Stimulated activated effector memory CD8-positive, alpha-beta T cell treated with anti-CD3 and anti-CD28 coated beads, Interleukin-12 subunit alpha, Interleukin-12 subunit beta, amount 100 ng/mL, for 72 hours (primary cell): ENCODE measurements at regions not wholly inside any gene's neighbourhood (a gene's known extent, or its start where the extent isn't known, plus 50 kb on each side); places are given as distances from the start of the nearest gene placed in this dataset.

Experiments
- ATAC-seq: fragments of 150-1000 bp; cut with Tn5 transposase; 2 replicates; pipeline ENCODE4 v1.10.0; 2021
- DNase-seq, 2 donors: peaks; one replicate each; pipeline ENCODE4 v3.0.0; 2021 to 2022; ENCODE audit warnings: low spot score in 2 of 2
- H3K27ac Mint-ChIP-seq: one replicate; pipeline ENCODE4 v1.8.0; 2022; ENCODE audit warnings: mild to moderate bottlenecking, mixed read lengths
- H3K36me3 Mint-ChIP-seq: one replicate; pipeline ENCODE4 v1.8.0; 2022; ENCODE audit warnings: mild to moderate bottlenecking, mixed read lengths
- H3K4me1 Mint-ChIP-seq: one replicate; pipeline ENCODE4 v1.8.0; 2022; ENCODE audit warnings: mixed read lengths
- H3K4me3 Mint-ChIP-seq: one replicate; pipeline ENCODE4 v1.8.0; 2022; ENCODE audit warnings: mild to moderate bottlenecking, mixed read lengths
- H3K9me3 Mint-ChIP-seq: one replicate; pipeline ENCODE4 v1.8.0; 2022; ENCODE audit warnings: mixed read lengths

DNA sequence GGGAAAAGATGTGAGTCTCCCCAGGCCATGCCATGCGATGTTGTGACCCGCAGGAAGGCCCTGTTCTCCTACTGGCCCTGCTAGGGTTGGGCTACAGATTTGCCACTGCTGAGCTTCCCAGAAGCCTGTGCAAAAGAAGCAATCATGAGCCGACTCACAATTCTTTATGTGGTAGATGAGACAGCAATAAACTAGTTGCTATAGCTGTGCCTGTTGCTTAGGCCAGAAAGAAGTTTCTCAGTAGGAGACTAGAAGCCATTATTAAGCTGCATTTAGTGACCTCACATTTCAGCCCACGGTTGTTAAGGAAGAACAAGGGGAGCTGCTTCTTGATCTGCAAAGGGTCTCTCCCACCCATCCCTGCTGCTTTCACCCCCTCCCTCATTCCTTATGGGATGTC is 239.4 kb upstream of the CRY1 start:
- Mint-ChIP-seq H3K36me3 (peaks cover 5% of the 10 kb centered on the region), H3K4me1 (peaks cover 79% of the 10 kb centered on the region), H3K9me3 (no peaks in the 10 kb centered on the region), H3K4me3 (no peak overlapping the region), H3K27ac (peak overlapping the region; percentile 6)
- no peak for DNase-seq
- no peak for ATAC-seq

DNA sequence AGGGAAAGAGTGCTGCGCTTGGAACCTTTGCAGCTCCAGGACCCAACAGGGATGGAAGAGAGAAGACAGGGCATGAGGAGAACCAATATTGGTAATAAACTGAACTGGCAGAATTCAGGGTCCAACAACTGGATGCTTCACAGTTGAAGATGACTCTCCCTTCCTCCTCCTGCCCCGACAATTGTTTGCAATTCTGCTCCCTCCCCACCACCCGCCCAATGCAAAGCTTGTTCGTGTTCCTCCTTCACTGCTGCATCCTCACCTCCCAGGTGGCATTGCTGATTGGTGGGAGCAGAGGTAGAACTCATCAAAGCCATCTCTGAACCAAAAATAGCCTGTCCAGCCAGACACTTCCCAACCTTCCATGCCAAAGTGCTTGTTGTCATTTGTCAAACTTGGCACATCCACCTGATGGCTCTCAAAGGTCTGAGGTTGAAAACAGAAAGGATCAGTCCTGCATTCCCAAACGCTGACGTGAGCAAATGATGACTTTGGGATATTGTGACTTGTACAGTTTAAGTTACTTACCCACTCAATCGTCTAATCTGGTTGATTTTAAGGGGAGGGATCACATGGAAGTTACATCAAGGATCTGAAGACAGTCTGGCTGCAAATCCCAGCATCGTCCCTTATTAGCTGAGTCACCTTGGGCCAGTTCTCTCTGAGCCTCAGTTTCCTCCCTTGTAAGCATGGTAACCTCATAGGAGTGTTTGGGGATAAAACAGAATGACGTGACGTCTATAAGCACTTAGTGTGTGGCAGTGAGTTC is 242.6 kb upstream of the CRY1 start:
- ATAC-seq: no peak
- H3K4me3 Mint-ChIP-seq: no peak overlapping the region
- H3K4me1 Mint-ChIP-seq: peaks cover 60% of the 10 kb centered on the region
- no peaks in the 10 kb centered on the region for H3K9me3 Mint-ChIP-seq
- H3K36me3 Mint-ChIP-seq: no peaks in the 10 kb centered on the region
- no peak overlapping the region for H3K27ac Mint-ChIP-seq
- DNase-seq: no peak

GRCh38 chr12:107336695-107337094 is 243.3 kb upstream of the CRY1 start:
- Mint-ChIP-seq H3K9me3 (no peaks in the 10 kb centered on the region), H3K4me1 (peaks cover 62% of the 10 kb centered on the region), H3K4me3 (no peak overlapping the region), H3K27ac (no peak overlapping the region), H3K36me3 (no peaks in the 10 kb centered on the region)
- no peak for DNase-seq
- no peak for ATAC-seq

DNA sequence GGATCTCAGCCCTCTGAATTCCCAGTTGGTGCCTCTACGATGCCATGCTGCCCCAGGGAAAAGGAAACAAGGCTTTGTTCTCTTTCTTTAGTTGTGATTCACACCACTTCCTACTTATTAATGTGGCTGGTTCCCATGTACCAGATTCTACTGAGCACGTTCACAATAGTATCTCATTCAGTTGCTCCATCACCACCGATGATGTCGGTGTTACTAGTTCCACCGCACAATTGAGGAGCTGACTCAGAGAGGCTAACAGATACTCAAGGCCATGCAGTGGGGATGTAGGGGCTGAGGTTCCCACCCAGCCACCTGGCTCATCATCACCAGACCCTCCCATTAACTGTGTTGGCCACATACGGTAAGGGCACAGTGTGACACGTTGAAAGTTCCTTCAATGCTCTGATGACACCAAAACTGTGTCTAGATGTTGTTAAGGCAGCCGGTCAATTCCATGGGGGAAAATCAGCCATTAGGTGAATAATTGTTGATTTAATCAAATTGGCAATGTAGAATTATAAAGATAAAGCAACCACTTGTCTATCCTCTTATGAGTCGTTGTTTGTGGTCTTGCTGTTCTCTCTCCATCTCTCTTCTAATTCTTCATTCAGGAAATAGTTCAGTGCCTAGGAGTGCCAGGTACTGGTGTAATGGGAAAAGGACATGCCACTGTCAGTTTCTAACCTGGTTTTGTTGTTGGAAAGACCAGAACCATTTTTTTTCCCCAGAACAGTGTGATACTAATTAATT is 244.2 kb upstream of the CRY1 start:
- no peak overlapping the region for H3K4me3 Mint-ChIP-seq
- peaks cover 57% of the 10 kb centered on the region for H3K4me1 Mint-ChIP-seq
- H3K36me3 Mint-ChIP-seq: no peaks in the 10 kb centered on the region
- H3K9me3 Mint-ChIP-seq: no peaks in the 10 kb centered on the region
- DNase-seq: no peak
- peak overlapping the region; percentile 36 for H3K27ac Mint-ChIP-seq
- ATAC-seq: peak; percentile 94

- no peak for DNase-seq
- Mint-ChIP-seq H3K36me3 (no peaks in the 10 kb centered on the region), H3K9me3 (no peaks in the 10 kb centered on the region), H3K27ac (no peak overlapping the region), H3K4me3 (no peak overlapping the region), H3K4me1 (peaks cover 38% of the 10 kb centered on the region)
- ATAC-seq: no peak
These were observed 246.1 kb upstream of the CRY1 start for GRCh38 chr12:107339487-107339886.

DNA sequence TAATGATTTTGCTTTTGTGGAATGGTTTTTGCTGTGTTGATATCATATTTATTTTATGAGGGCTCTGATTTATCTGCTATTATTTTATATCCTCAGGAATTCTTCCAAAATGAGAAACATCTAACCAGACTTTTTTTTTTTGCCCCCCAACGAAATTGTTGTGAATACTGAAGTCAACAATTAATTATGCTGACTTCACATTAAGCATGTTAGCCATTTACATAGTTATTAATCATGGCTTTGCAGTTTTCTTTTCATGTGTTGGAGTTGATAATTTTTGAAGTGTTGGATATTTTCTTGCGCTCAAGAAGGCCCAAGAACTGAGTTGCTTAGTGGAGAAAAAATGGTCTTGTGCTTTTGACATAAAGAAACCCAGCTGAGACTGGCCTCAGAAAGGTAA is 246.6 kb upstream of the CRY1 start:
- H3K27ac Mint-ChIP-seq: no peak overlapping the region

DNA sequence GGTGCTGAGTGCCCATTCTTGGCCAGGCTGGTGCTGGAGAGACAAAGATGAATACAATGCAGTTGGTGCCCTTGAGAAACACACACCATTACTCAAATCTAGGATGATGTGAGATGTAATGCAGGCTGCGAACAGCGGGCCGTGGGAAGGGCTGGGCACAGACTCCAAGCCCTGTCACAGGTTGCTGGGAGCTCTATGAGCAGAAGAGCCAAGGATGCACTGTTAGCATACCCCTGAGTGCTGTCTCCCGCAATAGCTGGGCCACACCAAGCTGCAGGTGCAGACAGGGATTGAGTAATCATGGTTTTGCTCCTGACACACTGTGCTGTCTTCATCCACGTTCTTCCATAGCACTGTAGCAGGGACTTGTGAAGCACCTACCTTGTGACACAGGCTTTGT is 247.5 kb upstream of the CRY1 start:
- DNase-seq (no peak), ATAC-seq (no peak)
- H3K27ac Mint-ChIP-seq: no peak overlapping the region
- H3K9me3 Mint-ChIP-seq: no peaks in the 10 kb centered on the region
- H3K4me3 Mint-ChIP-seq: no peak overlapping the region
- no peaks in the 10 kb centered on the region for H3K36me3 Mint-ChIP-seq
- peaks cover 27% of the 10 kb centered on the region for H3K4me1 Mint-ChIP-seq

More for the DNA sequence above, 246.6 kb upstream of the CRY1 start:
- Mint-ChIP-seq H3K36me3 (no peaks in the 10 kb centered on the region), H3K9me3 (no peaks in the 10 kb centered on the region), H3K4me3 (no peak overlapping the region), H3K4me1 (peaks cover 34% of the 10 kb centered on the region)
- DNase-seq (no peak), ATAC-seq (no peak)

DNA sequence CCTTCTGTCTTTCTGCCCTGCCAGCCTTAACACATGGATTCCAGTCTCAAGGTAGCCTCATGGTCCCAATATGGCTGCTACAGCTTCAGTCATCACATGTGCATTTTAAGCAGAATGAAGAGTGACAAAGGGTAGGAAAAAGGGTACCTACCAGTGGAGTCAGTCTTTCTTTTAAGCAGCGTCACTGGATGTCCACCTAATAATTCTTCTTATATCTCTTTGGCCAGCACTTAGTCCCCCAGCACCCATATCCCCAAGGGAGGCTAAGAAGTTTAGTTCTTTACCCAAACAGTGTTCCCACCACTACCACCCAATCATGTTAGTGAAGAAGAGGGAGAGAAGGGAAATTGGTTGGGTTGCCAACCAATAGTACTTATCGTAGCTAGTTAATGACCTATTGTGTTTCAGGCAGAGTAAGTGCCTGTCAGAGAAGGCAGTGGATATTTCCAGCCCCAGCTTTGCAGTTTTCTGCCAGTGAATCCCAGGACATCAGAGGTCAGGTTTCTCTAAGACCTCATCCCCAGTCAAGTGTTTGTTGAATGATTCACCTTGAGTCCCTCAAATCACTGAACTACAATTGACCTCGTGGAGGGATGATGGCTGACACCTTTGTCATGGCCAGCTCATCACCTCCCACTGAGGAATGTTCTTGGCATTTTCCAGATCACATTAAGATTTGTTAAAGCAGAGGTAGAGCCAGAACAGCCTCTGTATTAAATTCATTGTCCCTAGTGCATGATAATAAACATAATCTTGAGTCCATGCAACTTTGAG is 250.9 kb upstream of the CRY1 start:
- Mint-ChIP-seq H3K4me1 (peaks cover 29% of the 10 kb centered on the region), H3K27ac (no peak overlapping the region), H3K4me3 (no peak overlapping the region), H3K36me3 (no peaks in the 10 kb centered on the region), H3K9me3 (peaks cover 7% of the 10 kb centered on the region)
- ATAC-seq (peak; percentile 34), DNase-seq (no peak)

DNA sequence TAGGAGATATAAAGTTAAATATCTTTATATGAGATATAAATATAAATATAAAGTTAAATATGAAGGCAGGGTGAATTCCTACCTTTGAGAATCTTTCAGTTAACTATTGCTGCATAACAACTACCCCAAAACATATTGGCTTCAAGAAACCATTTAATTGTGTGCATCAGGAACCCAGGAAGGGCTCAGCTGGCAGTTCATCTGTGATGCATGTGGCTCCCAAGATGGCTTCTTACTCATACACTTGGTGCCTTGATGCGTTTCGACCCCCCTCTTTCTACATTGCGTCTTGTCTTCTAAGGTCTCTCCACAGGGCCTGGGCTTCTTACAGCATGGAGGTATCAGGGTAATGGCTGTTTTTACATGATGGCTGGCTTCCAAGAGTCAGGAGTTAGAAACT is 253.9 kb upstream of the CRY1 start:
- Mint-ChIP-seq H3K9me3 (peaks cover 7% of the 10 kb centered on the region), H3K4me1 (peaks cover 24% of the 10 kb centered on the region), H3K27ac (no peak overlapping the region)

DNA sequence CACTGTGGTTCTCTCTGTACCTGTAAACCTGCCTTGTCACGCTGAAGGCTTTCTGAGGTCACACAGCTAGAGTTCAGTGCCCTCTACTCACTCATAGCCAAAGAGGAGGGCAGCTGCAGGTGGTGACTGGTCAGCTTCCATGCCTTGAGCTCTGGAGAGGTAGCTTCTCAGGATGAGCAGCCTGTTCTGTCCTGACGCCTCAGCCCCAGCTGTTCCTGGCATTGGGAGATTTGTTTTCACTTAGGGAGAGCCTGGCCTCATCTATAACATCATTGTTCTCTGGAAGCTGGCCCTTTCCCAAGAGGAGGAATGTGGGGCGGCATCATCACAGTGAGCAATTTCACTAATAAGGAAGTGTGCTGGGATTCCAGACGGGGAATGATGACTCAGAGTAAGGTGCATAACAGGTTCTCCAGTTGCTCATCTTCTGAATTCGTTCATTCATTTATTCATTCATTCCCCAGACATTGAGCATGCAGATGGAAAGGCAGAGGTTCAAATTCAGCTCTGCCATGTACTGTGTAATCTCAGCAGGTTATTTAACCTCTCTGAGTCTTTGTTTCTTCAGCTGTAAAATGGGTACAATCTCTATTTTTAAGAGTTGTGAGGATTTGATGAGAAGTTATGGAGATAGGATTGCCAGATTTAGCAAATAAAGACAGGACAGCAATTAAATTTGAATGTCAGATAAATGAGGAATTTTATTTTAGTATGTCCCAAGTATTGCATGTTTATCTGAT is 255.8 kb upstream of the CRY1 start:
- ATAC-seq (no peak), DNase-seq (no peak)
- H3K27ac Mint-ChIP-seq: no peak overlapping the region
- H3K9me3 Mint-ChIP-seq: peaks cover 7% of the 10 kb centered on the region
- H3K36me3 Mint-ChIP-seq: no peaks in the 10 kb centered on the region
- H3K4me1 Mint-ChIP-seq: peaks cover 35% of the 10 kb centered on the region
- H3K4me3 Mint-ChIP-seq: no peak overlapping the region

More for the DNA sequence above, 253.9 kb upstream of the CRY1 start:
- no peaks in the 10 kb centered on the region for H3K36me3 Mint-ChIP-seq
- ATAC-seq: no peak
- H3K4me3 Mint-ChIP-seq: no peak overlapping the region
- no peak for DNase-seq

DNA sequence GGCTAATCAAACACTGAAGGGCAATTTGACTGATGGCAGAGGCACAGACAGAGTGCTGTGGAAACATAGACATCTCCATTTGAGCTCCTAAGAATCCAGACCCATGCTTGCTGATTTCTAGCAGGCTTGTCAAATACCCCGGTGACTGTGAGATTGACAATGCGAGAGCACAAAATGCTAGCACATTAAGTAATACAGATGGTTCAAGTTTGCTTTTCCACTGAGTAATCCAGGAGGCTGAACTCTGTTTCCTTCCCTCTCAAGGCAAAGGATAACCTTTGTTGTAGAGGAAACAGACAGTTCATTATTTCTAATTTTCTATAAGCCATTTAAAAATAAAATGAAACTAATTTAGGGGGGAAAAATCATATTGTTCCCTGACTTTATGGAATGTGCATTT is 256.5 kb upstream of the CRY1 start:
- DNase-seq: no peak
- H3K4me3 Mint-ChIP-seq: no peak overlapping the region
- no peak overlapping the region for H3K27ac Mint-ChIP-seq
- ATAC-seq: no peak
- H3K9me3 Mint-ChIP-seq: peaks cover 7% of the 10 kb centered on the region
- peaks cover 35% of the 10 kb centered on the region for H3K4me1 Mint-ChIP-seq
- H3K36me3 Mint-ChIP-seq: no peaks in the 10 kb centered on the region

DNA sequence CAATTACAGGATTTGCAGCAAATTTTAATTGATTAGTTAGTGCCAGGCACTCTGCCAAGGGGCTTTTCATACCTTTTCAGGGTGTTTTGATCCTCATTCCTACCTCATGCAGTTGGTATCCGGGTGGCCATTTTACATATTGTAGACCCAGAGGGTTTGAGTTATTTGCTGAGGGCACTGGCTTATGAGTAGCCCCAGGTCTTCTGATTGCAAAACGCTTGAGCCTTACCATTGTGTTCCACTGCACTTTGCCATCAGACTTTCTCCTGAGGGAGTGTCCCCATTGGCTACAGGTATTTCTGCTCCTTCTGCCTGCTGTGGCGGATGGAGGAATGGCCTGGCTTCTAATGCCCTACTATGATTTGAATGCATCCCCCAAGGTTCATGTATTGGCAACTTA is 257.8 kb upstream of the CRY1 start:
- DNase-seq (no peak), ATAC-seq (no peak)
- no peak overlapping the region for H3K4me3 Mint-ChIP-seq
- peaks cover 7% of the 10 kb centered on the region for H3K9me3 Mint-ChIP-seq
- peaks cover 38% of the 10 kb centered on the region for H3K4me1 Mint-ChIP-seq
- H3K27ac Mint-ChIP-seq: no peak overlapping the region
- H3K36me3 Mint-ChIP-seq: no peaks in the 10 kb centered on the region

DNA sequence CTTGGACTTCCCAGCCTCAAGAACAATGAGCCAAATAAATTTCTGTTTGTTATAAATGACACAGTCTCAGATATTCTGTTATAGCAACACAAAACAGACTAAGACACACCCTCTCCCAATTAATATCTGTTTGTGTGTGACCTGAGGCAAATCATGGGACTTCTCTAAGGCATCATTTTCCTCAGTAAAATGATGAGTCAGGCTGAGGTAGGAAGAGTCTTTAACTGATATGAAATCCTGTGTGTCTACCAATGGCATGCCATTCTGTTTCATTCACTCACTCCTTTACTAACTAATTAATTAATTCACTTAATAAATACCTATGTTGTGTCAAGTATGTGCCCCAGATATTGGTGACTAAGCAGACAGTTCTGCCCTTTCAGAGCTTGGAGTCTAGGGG is 258.4 kb upstream of the CRY1 start:
- peaks cover 44% of the 10 kb centered on the region for H3K4me1 Mint-ChIP-seq
- peak overlapping the region; percentile 49 for H3K4me3 Mint-ChIP-seq
- H3K27ac Mint-ChIP-seq: peak overlapping the region; percentile 77
- peaks cover 7% of the 10 kb centered on the region for H3K9me3 Mint-ChIP-seq
- DNase-seq (no peak), ATAC-seq (no peak)
- no peaks in the 10 kb centered on the region for H3K36me3 Mint-ChIP-seq

DNA sequence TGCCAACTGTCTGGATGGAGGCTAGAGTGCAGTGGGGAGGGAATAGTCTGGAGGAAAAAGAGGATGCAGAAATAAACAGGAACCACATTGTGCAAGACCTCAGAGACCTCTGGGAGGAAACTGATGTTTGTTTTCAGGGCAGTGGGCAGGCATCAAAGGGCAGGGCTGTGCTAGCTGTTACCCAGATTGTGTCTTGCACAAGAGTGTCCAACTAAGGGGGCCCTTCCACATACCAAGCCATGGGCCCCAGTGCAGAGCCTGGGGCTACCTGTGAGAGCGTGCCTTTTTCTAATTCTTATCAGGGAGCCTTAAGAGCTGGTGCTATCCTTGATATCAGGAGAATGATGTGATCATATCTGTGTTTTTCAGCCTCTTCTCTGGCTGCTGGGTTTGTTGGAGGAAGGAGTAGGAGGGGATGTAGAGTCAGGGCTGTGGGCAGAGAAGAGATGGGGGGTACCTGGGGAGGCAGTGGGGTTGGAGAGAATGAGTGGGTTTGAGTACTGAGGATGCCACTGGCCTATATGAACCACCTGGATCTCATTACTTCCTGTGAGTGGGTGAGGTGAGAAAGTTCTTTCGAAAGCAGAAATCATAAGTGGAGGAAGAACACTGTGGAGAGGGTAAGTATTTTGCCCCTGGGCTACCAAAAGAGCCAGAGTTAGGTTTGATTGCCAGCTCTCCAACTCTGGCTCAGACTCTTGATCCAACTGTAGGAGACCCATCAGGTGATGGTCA is 259.2 kb upstream of the CRY1 start:
- peak overlapping the region; percentile 77 for H3K27ac Mint-ChIP-seq
- H3K4me1 Mint-ChIP-seq: peaks cover 44% of the 10 kb centered on the region
- ATAC-seq: peak; percentile 88
- H3K36me3 Mint-ChIP-seq: no peaks in the 10 kb centered on the region
- peak overlapping the region; percentile 49 for H3K4me3 Mint-ChIP-seq
- H3K9me3 Mint-ChIP-seq: peaks cover 4% of the 10 kb centered on the region
- no peak for DNase-seq
